K562 (cell line): ENCODE measurements at regions not wholly inside any gene's neighbourhood (a gene's known extent, or its start where the extent isn't known, plus 50 kb on each side); places are given as distances from the start of the nearest gene placed in this dataset.

ENCODE experiments used
- ATAC-seq: fragments of 200-7000 bp; cut with Tn5 transposase; 3 replicates; pipeline ENCODE4 v1.9.1; 2020; ENCODE audit warnings: moderate library complexity
- BruUV-seq: library from RNA; stranded (reverse); fragments of 400-500 nt; replicated peaks from 2 replicates; lab custom pipeline; 2021; lab: Mats Ljungman, UMichigan
- CTCF ChIA-PET: fragments of 300-600 bp; formaldehyde crosslinking; extraction: SDS; loops from one replicate; lab custom pipeline; 2021; ENCODE audit warnings: low intra/inter-chr PET ratio; lab: Yijun Ruan, JAX
- POLR2A ChIA-PET: fragments of 300-600, 350-650 bp; sonication (Branson Sonifier 250); formaldehyde crosslinking; extraction: SDS; loops from one replicate; lab custom pipeline; 2021; ENCODE audit warnings: antibody characterized with exemption, inconsistent platforms; lab: Yijun Ruan, JAX
- DNase-seq, 4 experiments: peaks; one replicate each; pipeline versions ENCODE4 v3.0.0 to v3.0.0-alpha.2; 2011 to 2018; ENCODE audit warnings: low spot score in 3 of 4, mixed read lengths in 3 of 4; ENCODE audit errors: extremely low read depth in 1 of 4
- FAIRE-seq: peaks from 2 replicates; lab custom pipeline; 2011; peaks lifted over from hg19 to GRCh38; lab: Jason Lieb, UNC
- H2AFZ ChIP-seq: 2 replicates; pipeline ENCODE4 v1.6.0; 2011; ENCODE audit warnings: low read depth, low read length, control low read depth, inconsistent platforms
- H3K27ac ChIP-seq: fragments of 200-600 bp; 3 replicates; pipeline ENCODE4 v1.8.0; 2011; ENCODE audit warnings: low read depth, mild to moderate bottlenecking, control low read depth, inconsistent platforms, low read length, moderate library complexity, mixed read lengths; ENCODE audit errors: extremely low read depth
- H3K27me3 ChIP-seq, 2 experiments: fragments of 300-600 bp in 1 of 2; 2 replicates in 1 of 2; 3 replicates in 1 of 2; pipeline versions ENCODE4 v1.6.0 to v1.8.0; 2011; ENCODE audit warnings: inconsistent platforms in 2 of 2, low read length in 2 of 2, mild to moderate bottlenecking in 1 of 2, mixed read lengths in 1 of 2, moderate library complexity in 1 of 2; ENCODE audit not compliant: control insufficient read depth in 2 of 2, insufficient read depth in 2 of 2
- H3K36me3 ChIP-seq: fragments of 300-600 bp; 3 replicates; pipeline ENCODE4 v1.8.0; 2011; ENCODE audit warnings: mild to moderate bottlenecking, low read length, inconsistent platforms; ENCODE audit not compliant: control insufficient read depth, insufficient read depth
- H3K4me1 ChIP-seq, 2 experiments: fragments of 200-600 bp in 1 of 2; replicated peaks in 1 of 2; 2 replicates in 1 of 2; 3 replicates in 1 of 2; pipeline versions ENCODE4 v1.5.1 to v1.8.0; 2011; ENCODE audit warnings: inconsistent platforms in 2 of 2, low read length in 2 of 2, mild to moderate bottlenecking in 1 of 2, mixed read lengths in 1 of 2, moderate library complexity in 1 of 2; ENCODE audit not compliant: control insufficient read depth in 2 of 2, insufficient read depth in 2 of 2
- H3K4me2 ChIP-seq: 2 replicates; pipeline ENCODE4 v1.6.1; 2011; ENCODE audit warnings: low read length, control low read depth, inconsistent platforms, mixed read lengths; ENCODE audit not compliant: insufficient read depth
- H3K4me3 ChIP-seq: fragments of 200-600 bp; sonication (generic), shearing (Covaris generic); 2 replicates; pipeline ENCODE4 v1.5.1; 2016; ENCODE audit warnings: control low read depth, inconsistent platforms
- H3K79me2 ChIP-seq: fragments of 200-600 bp; 3 replicates; pipeline ENCODE4 v1.8.0; 2011; ENCODE audit warnings: low read length, inconsistent platforms; ENCODE audit not compliant: control insufficient read depth, insufficient read depth
- H3K9ac ChIP-seq, 2 experiments: 2 replicates each; pipeline versions ENCODE4 v1.6.0 to v1.6.1; 2011; ENCODE audit warnings: low read depth in 2 of 2, low read length in 2 of 2, control low read depth in 1 of 2, inconsistent platforms in 1 of 2, mild to moderate bottlenecking in 1 of 2, mixed read lengths in 1 of 2; ENCODE audit not compliant: insufficient read depth in 1 of 2
- H3K9me1 ChIP-seq: one replicate; pipeline ENCODE4 v1.6.0; 2011; ENCODE audit warnings: inconsistent platforms, mild to moderate bottlenecking, low read length, moderate library complexity; ENCODE audit not compliant: control insufficient read depth, insufficient read depth
- H3K9me3 ChIP-seq: replicated peaks from 2 replicates; pipeline ENCODE4 v1.5.1; 2011; ENCODE audit warnings: low read depth, low read length, inconsistent platforms; ENCODE audit not compliant: control insufficient read depth, insufficient read depth
- H4K20me1 ChIP-seq: replicated peaks from 2 replicates; pipeline ENCODE4 v1.6.1; 2011; ENCODE audit warnings: low read length, inconsistent platforms, mixed read lengths; ENCODE audit not compliant: control insufficient read depth, insufficient read depth
- CREB1 ChIP-seq, 2 experiments: sonication (generic) in 1 of 2; formaldehyde crosslinking in 1 of 2; IDR thresholded peaks; 2 replicates each; pipeline versions ENCODE4 v1.6.1 to v1.8.0; 2012 to 2022; ENCODE audit warnings: inconsistent platforms in 1 of 2, mild to moderate bottlenecking in 1 of 2, missing genetic modification reagents in 1 of 2, moderate library complexity in 1 of 2
- CREM ChIP-seq: IDR thresholded peaks from 2 replicates; pipeline ENCODE4 v1.6.1; 2014; ENCODE audit warnings: antibody characterized with exemption, low read depth
- DDX20 ChIP-seq: fragments of 450-650 bp; IDR thresholded peaks from 2 replicates; pipeline ENCODE4 v1.6.1; 2016; ENCODE audit warnings: missing genetic modification characterization, low read depth, mild to moderate bottlenecking, missing compliant biosample characterization, moderate library complexity
- ETS1 ChIP-seq: conservative IDR thresholded peaks from 2 replicates; pipeline ENCODE4 v1.6.1; 2011; ENCODE audit warnings: low read depth, mild to moderate bottlenecking, low read length; ENCODE audit not compliant: control insufficient read depth
- ILF3 ChIP-seq: fragments of 450-650 bp; IDR thresholded peaks from 2 replicates; pipeline ENCODE4 v1.6.1; 2018; ENCODE audit warnings: antibody characterized with exemption, mild to moderate bottlenecking, moderate library complexity, borderline replicate concordance
- JUN ChIP-seq, 2 experiments: sonication (generic) in 1 of 2; formaldehyde crosslinking in 1 of 2; IDR thresholded peaks; 2 replicates each; pipeline versions ENCODE4 v1.6.1 to v1.8.0; 2012 to 2022; ENCODE audit warnings: borderline replicate concordance in 2 of 2, mild to moderate bottlenecking in 2 of 2, improper control_type of control experiment in 1 of 2, low read depth in 1 of 2, low read length in 1 of 2, missing genetic modification reagents in 1 of 2
- KDM5B ChIP-seq: fragments of 200-600 bp; sonication (generic); IDR thresholded peaks from 2 replicates; pipeline ENCODE4 v1.6.1; 2012; ENCODE audit warnings: low read depth, mild to moderate bottlenecking, moderate library complexity, low read length, control low read depth, inconsistent platforms; ENCODE audit not compliant: insufficient replicate concordance
- MIER1 ChIP-seq: fragments of 450-650 bp; IDR thresholded peaks from 2 replicates; pipeline ENCODE4 v1.6.1; 2016; ENCODE audit warnings: antibody characterized with exemption, mild to moderate bottlenecking, low read depth
- NBN ChIP-seq: fragments of 450-650 bp; IDR thresholded peaks from 2 replicates; pipeline ENCODE4 v1.6.1; 2016; ENCODE audit warnings: low read depth, mild to moderate bottlenecking
- NCOA6 ChIP-seq: fragments of 450-650 bp; IDR thresholded peaks from 2 replicates; pipeline ENCODE4 v1.6.1; 2017; ENCODE audit warnings: mild to moderate bottlenecking
- RBBP5 ChIP-seq: fragments of 200-600 bp; sonication (generic); IDR thresholded peaks from 2 replicates; pipeline ENCODE4 v1.6.1; 2012; ENCODE audit warnings: borderline replicate concordance, mild to moderate bottlenecking, low read length, control low read depth, inconsistent platforms; ENCODE audit not compliant: insufficient read depth, poor library complexity, severe bottlenecking
- RHOXF2B ChIP-seq: fragments of 250-450 bp; sonication (Bioruptor Pico); conservative IDR thresholded peaks from 2 replicates; pipeline ENCODE4 v1.5.1; 2021
- ZKSCAN8 ChIP-seq: fragments of 200-800 bp; sonication (Bioruptor generic); IDR thresholded peaks from 2 replicates; pipeline ENCODE4 v1.6.1; 2016; ENCODE audit warnings: missing genetic modification characterization, missing compliant biosample characterization
- ZNF184 ChIP-seq: sonication (generic); formaldehyde crosslinking; IDR thresholded peaks from 2 replicates; pipeline ENCODE4 v1.5.0; 2020; ENCODE audit warnings: missing genetic modification reagents
- ZNF384 ChIP-seq: IDR thresholded peaks from 2 replicates; pipeline ENCODE4 v1.6.1; 2012; ENCODE audit warnings: low read depth, low read length, improper control_type of control experiment
- in situ Hi-C: fragments of 300-500 bp; cut with MboI; formaldehyde crosslinking; loops from 4 replicates; pipeline ENCODE4 v1.15.0; 2018; ENCODE audit warnings: inconsistent platforms, mixed read lengths
- intact Hi-C: fragments of 100-400 bp; cut with micrococcal nuclease; formaldehyde crosslinking; loops from 2 replicates; pipeline ENCODE4 v1.14.2; 2022
- TF ChIP-seq, protein P1 (sequence below): fragments of 200-800 bp; sonication (Bioruptor generic); IDR thresholded peaks from 2 replicates; pipeline ENCODE4 v1.6.1; 2017; ENCODE audit warnings: missing genetic modification characterization, missing compliant biosample characterization
- TF ChIP-seq, protein P2 (sequence below): sonication (generic); formaldehyde crosslinking; IDR thresholded peaks from 2 replicates; pipeline ENCODE4 v1.8.0; 2022; ENCODE audit warnings: missing genetic modification reagents, mild to moderate bottlenecking, moderate library complexity, borderline replicate concordance

GRCh38 chr1:187971851-187972250 is 1143.1 kb downstream of the PLA2G4A start (continued):
- TF ChIP-seq ZKSCAN8 (no peak), RHOXF2B (CRISPR knock-in tag) (no peak), ZNF184 (CRISPR knock-in tag) (no peak)
- TF ChIP-seq, protein P1, sequence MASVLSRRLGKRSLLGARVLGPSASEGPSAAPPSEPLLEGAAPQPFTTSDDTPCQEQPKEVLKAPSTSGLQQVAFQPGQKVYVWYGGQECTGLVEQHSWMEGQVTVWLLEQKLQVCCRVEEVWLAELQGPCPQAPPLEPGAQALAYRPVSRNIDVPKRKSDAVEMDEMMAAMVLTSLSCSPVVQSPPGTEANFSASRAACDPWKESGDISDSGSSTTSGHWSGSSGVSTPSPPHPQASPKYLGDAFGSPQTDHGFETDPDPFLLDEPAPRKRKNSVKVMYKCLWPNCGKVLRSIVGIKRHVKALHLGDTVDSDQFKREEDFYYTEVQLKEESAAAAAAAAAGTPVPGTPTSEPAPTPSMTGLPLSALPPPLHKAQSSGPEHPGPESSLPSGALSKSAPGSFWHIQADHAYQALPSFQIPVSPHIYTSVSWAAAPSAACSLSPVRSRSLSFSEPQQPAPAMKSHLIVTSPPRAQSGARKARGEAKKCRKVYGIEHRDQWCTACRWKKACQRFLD (CRISPR knock-in tag) = no peak

DNA sequence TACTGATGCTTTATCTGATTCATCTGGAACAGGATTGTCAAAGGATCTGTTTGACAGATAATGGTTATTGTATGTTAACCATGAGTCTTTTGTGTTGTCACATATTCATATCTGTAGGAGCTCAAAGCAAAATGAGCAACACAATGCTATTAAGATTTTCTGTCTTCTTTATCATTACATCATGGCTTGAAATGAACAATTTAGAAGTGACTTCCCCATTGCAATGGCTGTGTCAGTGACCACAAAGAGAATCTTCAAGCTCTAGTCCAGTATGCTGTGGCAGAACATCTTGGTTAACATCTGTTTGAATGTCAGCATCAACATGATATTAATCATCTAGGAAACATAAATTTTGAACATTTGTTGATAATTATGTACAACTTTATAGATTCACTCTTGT is 1148.5 kb downstream of the PLA2G4A start:
- DNase-seq = no peak
- in situ Hi-C loops = no loop called here
- no peak for TF ChIP-seq ZNF384
- TF ChIP-seq RBBP5 = no peak
- no peak for TF ChIP-seq CREB1 (IDR thresholded peaks at IDR 0.05)
- TF ChIP-seq CREB1 (CRISPR knock-in tag; IDR thresholded peaks at IDR 0.05) = no peak
- no peak for TF ChIP-seq NCOA6
- no peak for TF ChIP-seq ETS1
- no peak for TF ChIP-seq MIER1
- TF ChIP-seq JUN (IDR thresholded peaks at IDR 0.05; ENCODE audit: borderline replicate concordance, low read depth, low read length) = no peak
- TF ChIP-seq JUN (CRISPR knock-in tag; IDR thresholded peaks at IDR 0.05; ENCODE audit: borderline replicate concordance) = no peak
- TF ChIP-seq, protein P2, sequence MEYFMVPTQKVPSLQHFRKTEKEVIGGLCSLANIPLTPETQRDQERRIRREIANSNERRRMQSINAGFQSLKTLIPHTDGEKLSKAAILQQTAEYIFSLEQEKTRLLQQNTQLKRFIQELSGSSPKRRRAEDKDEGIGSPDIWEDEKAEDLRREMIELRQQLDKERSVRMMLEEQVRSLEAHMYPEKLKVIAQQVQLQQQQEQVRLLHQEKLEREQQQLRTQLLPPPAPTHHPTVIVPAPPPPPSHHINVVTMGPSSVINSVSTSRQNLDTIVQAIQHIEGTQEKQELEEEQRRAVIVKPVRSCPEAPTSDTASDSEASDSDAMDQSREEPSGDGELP = no peak
- no peak for TF ChIP-seq ILF3
- TF ChIP-seq CREM = no peak
- no peak for TF ChIP-seq NBN
- no peak for TF ChIP-seq KDM5B
- no peak for TF ChIP-seq DDX20
- TF ChIP-seq, all 486 proteins: peak for 0
- Histone ChIP-seq H3K79me2 (no peaks in the 10 kb centered on the region), H3K4me2 (no peak overlapping the region), H3K36me3 (no peaks in the 10 kb centered on the region), H3K4me3 (no peak overlapping the region), H3K27me3 (no peaks in the 10 kb centered on the region), H2AFZ (no peak overlapping the region), H3K9ac (no peak overlapping the region), H3K9me1 (no peaks in the 10 kb centered on the region), H3K9me3 (peaks cover 2% of the 10 kb centered on the region; the same call in 1 of the 2 replicates), H3K27ac (no peak overlapping the region), H3K4me1 (no peaks in the 10 kb centered on the region), H4K20me1 (no peaks in the 10 kb centered on the region)
- BruUV-seq = no TSS peak
- CTCF ChIA-PET = no interaction called here
- POLR2A ChIA-PET = no interaction called here
- FAIRE-seq (no peak), ATAC-seq (no peak)
- intact Hi-C loops = no loop called here
